Sciatic nerve (tissue), 2 donors: ENCODE measurements at regions not wholly inside any gene's neighbourhood (a gene's known extent, or its start where the extent isn't known, plus 50 kb on each side); places are given as distances from the start of the nearest gene placed in this dataset.
A peak's percentile ranks its signal among the peaks of the same experiment; 100 is the strongest.

ENCODE experiments used
- ATAC-seq: fragments of 200-7000 bp; cut with Tn5 transposase; one replicate; pipeline ENCODE4 v1.9.1; 2020; ENCODE audit warnings: mild to moderate bottlenecking, moderate library complexity
- DNase-seq: peaks from one replicate; pipeline ENCODE4 v3.0.0-alpha.2; 2020; ENCODE audit warnings: low spot score
- intact Hi-C: fragments of 100-400 bp; cut with DNase I; formaldehyde crosslinking; loops from one replicate; pipeline ENCODE4 v1.14.2; 2022
- donor health status: DM: no; HTN: no; CAD: no.
- donor health status: DM: no; HTN: no; CAD: no.

DNA sequence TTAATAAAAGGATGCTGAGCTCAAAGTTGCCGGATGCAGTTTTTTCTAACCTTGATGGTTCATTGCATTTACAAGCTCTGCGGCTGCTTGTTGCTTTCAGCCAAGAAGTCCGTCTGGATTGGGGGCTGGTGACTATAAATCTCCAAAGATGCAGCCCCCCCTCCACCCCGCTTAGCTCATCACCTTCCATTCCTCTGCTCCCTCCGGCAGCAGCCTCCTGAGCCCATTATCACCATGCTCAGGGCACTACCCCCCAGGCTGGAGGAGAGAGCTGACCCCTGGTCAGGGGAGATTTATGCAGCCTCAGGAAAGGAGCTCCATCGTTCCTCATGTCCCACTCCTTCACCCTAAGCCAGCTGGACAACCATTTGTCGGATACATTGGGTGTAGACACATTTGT, 55.3 kb upstream of the ZRANB1 start:
- DNase-seq (peak; percentile 26), ATAC-seq (no peak)
- intact Hi-C loops = no loop called here

DNA sequence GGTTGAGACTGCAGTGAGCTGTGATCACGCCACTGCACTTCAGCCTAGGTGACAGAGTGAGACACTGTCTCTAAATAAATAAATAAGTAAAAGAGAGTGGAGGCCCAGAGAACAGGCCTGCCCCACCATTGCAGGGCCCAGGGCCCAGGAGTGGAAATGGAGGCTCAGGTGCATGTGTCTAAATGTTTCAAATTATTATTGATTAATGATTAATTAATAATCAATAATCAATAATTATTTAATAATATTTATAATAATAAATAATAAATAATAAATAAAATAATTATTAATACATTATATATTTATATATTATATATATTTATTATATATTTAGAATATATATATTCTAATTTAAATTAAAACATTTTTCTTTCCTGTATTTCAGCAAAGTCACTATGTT, 53.7 kb upstream of the ZRANB1 start:
- intact Hi-C loops = no loop called here
- ATAC-seq (no peak), DNase-seq (no peak)

DNA sequence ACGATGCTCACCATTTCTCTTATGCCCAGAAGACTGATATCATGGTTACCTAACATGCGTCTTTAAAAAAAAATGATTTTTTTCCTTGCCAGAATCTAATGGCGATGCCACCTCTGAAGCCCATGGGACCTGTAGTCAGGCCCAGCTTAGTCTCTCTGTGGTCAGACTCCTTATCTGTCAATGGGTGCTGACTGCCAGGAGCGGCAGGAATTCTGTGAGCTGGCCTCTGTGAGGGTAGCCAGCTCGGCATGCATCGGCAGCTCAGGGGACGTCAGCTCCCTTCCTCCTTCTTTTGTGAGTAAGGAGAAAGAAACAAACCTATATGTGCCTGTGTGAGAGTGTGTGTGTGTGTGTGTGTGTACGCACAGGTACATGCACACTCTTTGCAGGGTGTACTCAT, 49.9 kb upstream of the ZRANB1 start:
- ATAC-seq = no peak
- DNase-seq = no peak
- intact Hi-C loops = no loop called here
